ENCODE measurements at regions not wholly inside any gene's neighbourhood (a gene's known extent, or its start where the extent isn't known, plus 50 kb on each side); places are given as distances from the start of the nearest gene placed in this dataset.
"Not testable (repeated sequence)": the region's sequence is repeated elsewhere in the genome, so short reads cannot be mapped to it uniquely, and the experiment has no call there.

DNA sequence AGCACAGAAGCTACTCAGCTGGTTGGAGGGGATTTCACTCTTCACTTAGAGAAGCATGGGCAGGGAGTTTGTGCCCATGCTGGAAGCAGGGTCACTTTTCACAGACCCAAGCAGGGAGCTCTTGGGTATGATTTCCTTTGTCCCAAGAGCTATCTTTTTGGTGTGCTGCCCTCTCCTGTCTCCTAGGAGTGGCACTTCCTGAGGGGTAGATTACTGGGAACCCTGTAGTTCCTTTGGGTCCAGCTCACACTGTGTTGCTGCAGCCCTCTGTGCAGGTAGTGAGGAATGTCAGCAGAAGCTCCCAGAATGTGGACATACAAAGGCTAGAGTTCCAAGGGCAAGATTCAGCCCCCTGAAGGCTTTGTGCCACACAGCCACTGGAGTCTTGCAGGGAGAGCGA lies 537.1 kb upstream of the ANO3 start:
- POLR2A ChIA-PET, result no interaction called here
- DNase-seq (ENCODE audit: low read depth), result no peak
- TF ChIP-seq, protein P1, sequence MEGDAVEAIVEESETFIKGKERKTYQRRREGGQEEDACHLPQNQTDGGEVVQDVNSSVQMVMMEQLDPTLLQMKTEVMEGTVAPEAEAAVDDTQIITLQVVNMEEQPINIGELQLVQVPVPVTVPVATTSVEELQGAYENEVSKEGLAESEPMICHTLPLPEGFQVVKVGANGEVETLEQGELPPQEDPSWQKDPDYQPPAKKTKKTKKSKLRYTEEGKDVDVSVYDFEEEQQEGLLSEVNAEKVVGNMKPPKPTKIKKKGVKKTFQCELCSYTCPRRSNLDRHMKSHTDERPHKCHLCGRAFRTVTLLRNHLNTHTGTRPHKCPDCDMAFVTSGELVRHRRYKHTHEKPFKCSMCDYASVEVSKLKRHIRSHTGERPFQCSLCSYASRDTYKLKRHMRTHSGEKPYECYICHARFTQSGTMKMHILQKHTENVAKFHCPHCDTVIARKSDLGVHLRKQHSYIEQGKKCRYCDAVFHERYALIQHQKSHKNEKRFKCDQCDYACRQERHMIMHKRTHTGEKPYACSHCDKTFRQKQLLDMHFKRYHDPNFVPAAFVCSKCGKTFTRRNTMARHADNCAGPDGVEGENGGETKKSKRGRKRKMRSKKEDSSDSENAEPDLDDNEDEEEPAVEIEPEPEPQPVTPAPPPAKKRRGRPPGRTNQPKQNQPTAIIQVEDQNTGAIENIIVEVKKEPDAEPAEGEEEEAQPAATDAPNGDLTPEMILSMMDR (IDR thresholded peaks at IDR 0.05; ENCODE audit: insufficient read depth, low read depth, low read length), result no peak
- CTCF ChIA-PET, result no interaction called here
- no peaks in the 10 kb centered on the region for H3K27me3 ChIP-seq (ENCODE audit: control insufficient read depth, insufficient read depth, low read length)
- H3K36me3 ChIP-seq (ENCODE audit: control insufficient read depth, insufficient read depth, low read length), result no peaks in the 10 kb centered on the region
- no peak overlapping the region for H3K4me3 ChIP-seq (ENCODE audit: low read depth, low read length)

DNA sequence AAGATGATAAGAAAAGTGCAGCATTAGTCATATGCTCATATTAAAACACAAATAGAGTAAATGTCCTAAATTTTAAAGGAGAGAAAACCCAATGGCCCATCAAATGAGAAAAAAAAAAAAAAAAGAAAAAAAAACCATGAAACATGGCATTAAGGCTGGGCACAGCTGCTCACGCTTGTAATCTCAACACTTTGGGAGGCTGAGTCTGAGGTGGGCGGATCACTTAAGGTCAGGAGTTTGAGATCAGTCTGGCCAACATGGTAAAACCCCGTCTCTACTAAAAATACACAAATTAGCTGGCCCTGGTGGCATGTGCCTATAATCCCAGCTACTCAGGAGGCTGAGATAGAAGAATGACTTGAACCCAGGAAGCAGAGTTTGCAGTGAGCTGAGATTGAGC lies 515.5 kb upstream of the ANO3 start:
- CTCF ChIA-PET, result no interaction called here
- TF ChIP-seq, protein P1 (IDR thresholded peaks at IDR 0.05; ENCODE audit: insufficient read depth, low read depth, low read length), result no peak
- Histone ChIP-seq H3K36me3 (ENCODE audit: control insufficient read depth, insufficient read depth, low read length) (no peaks in the 10 kb centered on the region), H3K27me3 (ENCODE audit: control insufficient read depth, insufficient read depth, low read length) (no peaks in the 10 kb centered on the region), H3K4me3 (ENCODE audit: low read depth, low read length) (no peak overlapping the region)
- DNase-seq (ENCODE audit: low read depth), result no peak
- POLR2A ChIA-PET, result no interaction called here

DNA sequence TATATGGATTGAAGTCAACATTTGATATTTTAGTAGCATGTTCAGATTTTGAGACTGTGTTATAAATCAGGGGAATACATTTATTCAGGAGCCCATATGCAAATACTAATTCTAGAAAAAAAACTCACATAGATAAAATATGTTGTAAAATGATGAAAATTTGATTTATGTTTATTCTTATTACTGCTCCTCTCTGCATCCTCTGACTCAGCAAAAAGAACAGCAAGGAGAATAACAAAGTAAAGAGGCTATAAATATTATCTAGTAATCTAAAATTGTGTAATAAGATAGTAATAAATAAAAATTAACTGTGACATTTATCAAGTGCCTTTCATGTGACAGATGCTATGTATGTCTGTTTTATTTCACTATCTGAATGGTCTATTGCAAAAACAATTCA lies 507.2 kb upstream of the ANO3 start:
- POLR2A ChIA-PET, result no interaction called here
- no peak overlapping the region for H3K4me3 ChIP-seq (ENCODE audit: low read depth, low read length)
- DNase-seq (ENCODE audit: low read depth), result no peak
- CTCF ChIA-PET, result no interaction called here
- no peaks in the 10 kb centered on the region for H3K27me3 ChIP-seq (ENCODE audit: control insufficient read depth, insufficient read depth, low read length)
- TF ChIP-seq, protein P1 (IDR thresholded peaks at IDR 0.05; ENCODE audit: insufficient read depth, low read depth, low read length), result no peak
- no peaks in the 10 kb centered on the region for H3K36me3 ChIP-seq (ENCODE audit: control insufficient read depth, insufficient read depth, low read length)

DNA sequence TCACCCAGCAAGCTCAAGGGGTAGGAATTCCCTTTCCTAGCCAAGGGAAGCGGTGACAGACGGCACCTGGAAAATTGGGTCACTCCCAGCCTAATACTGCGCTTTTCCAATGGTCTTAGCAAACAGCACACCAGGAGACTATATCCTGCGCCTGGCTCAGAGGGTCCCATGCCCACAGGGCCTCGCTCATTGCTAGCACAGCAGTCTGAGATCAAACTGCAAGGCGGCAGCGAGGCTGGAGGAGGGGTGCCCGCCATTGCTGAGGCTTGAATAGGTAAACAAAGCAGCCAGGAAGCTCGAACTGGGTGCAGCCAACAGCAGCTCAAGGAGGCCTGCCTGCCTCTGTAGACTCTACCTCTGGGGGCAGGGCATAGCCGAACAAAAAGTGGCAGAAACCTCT lies 500.4 kb upstream of the ANO3 start:
- POLR2A ChIA-PET; DNase-seq (ENCODE audit: low read depth); H3K36me3 ChIP-seq (ENCODE audit: control insufficient read depth, insufficient read depth, low read length); H3K4me3 ChIP-seq (ENCODE audit: low read depth, low read length); H3K27me3 ChIP-seq (ENCODE audit: control insufficient read depth, insufficient read depth, low read length); CTCF ChIA-PET: not testable (repeated sequence)

DNA sequence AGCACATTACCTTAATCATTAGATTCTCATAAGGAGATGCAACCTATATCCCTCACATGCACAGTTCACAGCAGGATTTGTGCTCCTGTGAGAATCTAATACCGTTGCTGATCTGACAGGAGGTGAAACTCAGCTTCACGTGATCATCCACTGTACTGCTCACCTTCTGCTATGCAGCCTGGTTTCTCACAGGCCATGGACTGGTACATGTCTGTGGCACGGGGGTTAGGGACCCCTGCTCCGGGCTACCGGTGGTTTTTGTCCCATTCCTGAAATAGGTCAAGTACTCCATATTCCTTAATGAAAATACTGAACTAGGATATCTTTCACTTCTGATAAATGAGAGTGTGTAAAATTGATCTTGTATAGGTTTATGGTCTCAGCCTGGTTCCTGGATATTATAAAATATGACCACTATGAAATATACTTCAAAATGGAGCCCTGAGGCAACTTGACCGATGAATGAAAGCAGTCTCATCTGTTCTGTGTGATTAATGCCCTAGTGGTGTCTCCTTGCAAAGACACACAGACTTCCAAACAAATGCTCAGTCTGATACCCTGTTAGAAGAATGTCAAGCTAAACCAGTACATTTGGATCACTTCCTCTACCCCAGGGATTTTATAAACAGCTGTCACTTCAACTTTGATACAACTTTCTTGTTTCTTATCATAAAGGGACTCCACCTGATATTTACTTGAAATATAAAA lies 492.9 kb upstream of the ANO3 start:
- ChIA-PET CTCF (no interaction called here), POLR2A (no interaction called here)
- Histone ChIP-seq H3K4me3 (ENCODE audit: low read depth, low read length) (no peak overlapping the region), H3K27me3 (ENCODE audit: control insufficient read depth, insufficient read depth, low read length) (no peaks in the 10 kb centered on the region), H3K36me3 (ENCODE audit: control insufficient read depth, insufficient read depth, low read length) (no peaks in the 10 kb centered on the region)
- DNase-seq (ENCODE audit: low read depth), result no peak
- TF ChIP-seq, protein P1 (IDR thresholded peaks at IDR 0.05; ENCODE audit: insufficient read depth, low read depth, low read length), result no peak

DNA sequence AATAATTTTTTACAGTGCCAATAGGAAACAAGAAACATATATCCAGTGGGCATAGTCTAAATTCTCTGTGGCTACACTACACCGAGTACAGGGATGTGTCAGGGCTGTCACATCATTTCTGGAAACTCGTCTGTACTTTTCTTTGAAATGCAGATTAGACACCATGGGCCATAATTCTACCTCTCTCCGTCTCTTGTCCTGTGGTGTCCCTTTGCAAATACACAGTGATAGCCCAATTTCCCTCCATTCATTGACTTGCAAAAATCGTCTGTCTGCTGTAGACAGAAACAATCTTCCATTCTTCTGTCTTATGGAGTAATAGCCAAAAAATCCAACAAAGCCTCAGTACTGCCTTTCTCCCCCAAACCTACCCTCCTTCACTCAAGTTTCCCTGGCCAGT lies 487.1 kb upstream of the ANO3 start:
- H3K4me3 ChIP-seq (ENCODE audit: low read depth, low read length), result no peak overlapping the region
- ChIA-PET CTCF (no interaction called here), POLR2A (no interaction called here)
- no peaks in the 10 kb centered on the region for H3K27me3 ChIP-seq (ENCODE audit: control insufficient read depth, insufficient read depth, low read length)
- DNase-seq (ENCODE audit: low read depth), result no peak
- H3K36me3 ChIP-seq (ENCODE audit: control insufficient read depth, insufficient read depth, low read length), result no peaks in the 10 kb centered on the region
- TF ChIP-seq, protein P1 (IDR thresholded peaks at IDR 0.05; ENCODE audit: insufficient read depth, low read depth, low read length), result no peak
